HCT116 (cell line): ENCODE measurements at regions not wholly inside any gene's neighbourhood (a gene's known extent, or its start where the extent isn't known, plus 50 kb on each side); places are given as distances from the start of the nearest gene placed in this dataset.

ENCODE experiments used
- ATAC-seq: fragments of 200-7000 bp; cut with Tn5 transposase; 2 replicates; pipeline ENCODE4 v1.9.1; 2020; ENCODE audit warnings: mild to moderate bottlenecking, moderate library complexity
- BruUV-seq: library from RNA; stranded (reverse); fragments of 400-500 nt; replicated peaks from 2 replicates; lab custom pipeline; 2021; lab: Mats Ljungman, UMichigan
- CTCF ChIA-PET: fragments of 300-600 bp; sonication (Branson Sonifier 250); formaldehyde crosslinking; loops from one replicate; lab custom pipeline; 2021; ENCODE audit warnings: antibody characterized with exemption; lab: Charles Lee
- POLR2A ChIA-PET: fragments of 300-600, 350-600 bp; sonication (Branson Sonifier 250); formaldehyde crosslinking; loops from one replicate; lab custom pipeline; 2021; ENCODE audit warnings: antibody characterized with exemption; lab: Charles Lee
- RAD21 ChIA-PET, 2 experiments: fragments of 300-600 bp; sonication (Branson Sonifier 250); formaldehyde crosslinking; loops; one replicate each; lab custom pipeline; 2023; ENCODE audit warnings: low total read pairs in 2 of 2; ENCODE audit not compliant: uncharacterized antibody in 2 of 2, unreplicated experiment in 2 of 2, low non-redundant PET in 1 of 2; lab: Charles Lee
- DNase-seq: peaks from one replicate; pipeline ENCODE4 v3.0.0-alpha.2; 2010; ENCODE audit warnings: low read depth, low spot score
- H2AFZ ChIP-seq: fragments of 200-600 bp; shearing (Covaris generic), sonication (generic); 2 replicates; pipeline ENCODE4 v1.6.1; 2017; ENCODE audit warnings: low read depth, mixed run types, mixed read lengths, antibody characterized with exemption, low read length; ENCODE audit not compliant: poor library complexity, severe bottlenecking
- H3K27ac ChIP-seq: 2 replicates; pipeline ENCODE4 v1.5.1; 2012; ENCODE audit warnings: low read depth, low read length
- H3K27me3 ChIP-seq: fragments of 200-600 bp; sonication (generic); 2 replicates; pipeline ENCODE4 v1.6.1; 2016; ENCODE audit warnings: mixed run types, low read length, mixed read lengths; ENCODE audit not compliant: insufficient read depth
- H3K36me3 ChIP-seq, 2 experiments: fragments of 200-500 bp in 1 of 2; fragments of 200-600 bp in 1 of 2; sonication (Bioruptor generic) in 1 of 2; sonication (generic) in 1 of 2; 2 replicates each; pipeline versions ENCODE4 v1.5.1 to v1.6.1; 2014 to 2016; ENCODE audit warnings: low read length in 2 of 2, inconsistent platforms in 1 of 2, mixed read lengths in 1 of 2, mixed run types in 1 of 2; ENCODE audit not compliant: insufficient read depth in 2 of 2, control insufficient read depth in 1 of 2
- H3K4me1 ChIP-seq, 2 experiments: fragments of 200-600 bp in 1 of 2; sonication (generic) in 1 of 2; 2 replicates each; pipeline versions ENCODE4 v1.5.1 to v1.6.1; 2012 to 2017; ENCODE audit warnings: low read length in 2 of 2, inconsistent platforms in 1 of 2, mild to moderate bottlenecking in 1 of 2, mixed read lengths in 1 of 2, mixed run types in 1 of 2, moderate library complexity in 1 of 2; ENCODE audit not compliant: insufficient read depth in 2 of 2, control insufficient read depth in 1 of 2
- H3K4me2 ChIP-seq: fragments of 200-600 bp; sonication (generic); 2 replicates; pipeline ENCODE4 v1.6.1; 2017; ENCODE audit warnings: mixed run types, low read length, mixed read lengths
- H3K4me3 ChIP-seq, 2 experiments: fragments of 200-600 bp in 1 of 2; sonication (generic) in 1 of 2; replicated peaks in 1 of 2; 2 replicates each; pipeline ENCODE4 v1.5.1; 2011 to 2016; ENCODE audit warnings: low read length in 2 of 2, control low read depth in 1 of 2, low read depth in 1 of 2, mild to moderate bottlenecking in 1 of 2, mixed read lengths in 1 of 2, mixed run types in 1 of 2
- H3K79me2 ChIP-seq: fragments of 200-600 bp; sonication (generic); 2 replicates; pipeline ENCODE4 v1.6.1; 2017; ENCODE audit warnings: mild to moderate bottlenecking, mixed run types, low read length, moderate library complexity, mixed read lengths; ENCODE audit not compliant: insufficient read depth
- H3K9ac ChIP-seq: fragments of 200-600 bp; sonication (generic); 2 replicates; pipeline ENCODE4 v1.6.1; 2016; ENCODE audit warnings: low read length, mixed read lengths
- H3K9me2 ChIP-seq: fragments of 200-600 bp; sonication (generic), shearing (Covaris generic); 2 replicates; pipeline ENCODE4 v1.6.1; 2017; ENCODE audit warnings: mixed run types, mild to moderate bottlenecking, moderate library complexity; ENCODE audit not compliant: insufficient read depth
- H3K9me3 ChIP-seq, 2 experiments: fragments of 200-500 bp in 1 of 2; fragments of 200-600 bp in 1 of 2; sonication (Bioruptor generic) in 1 of 2; sonication (generic) in 1 of 2; 2 replicates each; pipeline ENCODE4 v1.6.1; 2014 to 2017; ENCODE audit warnings: low read length in 2 of 2, mixed read lengths in 2 of 2, inconsistent platforms in 1 of 2, low read depth in 1 of 2, mild to moderate bottlenecking in 1 of 2, mixed run types in 1 of 2, moderate library complexity in 1 of 2; ENCODE audit not compliant: control insufficient read depth in 1 of 2, insufficient read depth in 1 of 2
- H4K20me1 ChIP-seq: fragments of 200-600 bp; sonication (generic), shearing (Covaris generic); 2 replicates; pipeline ENCODE4 v1.6.1; 2017; ENCODE audit warnings: mixed run types, mild to moderate bottlenecking, moderate library complexity; ENCODE audit not compliant: insufficient read depth
- CTCF ChIP-seq, 3 experiments: fragments of 200-600 bp in 1 of 3; sonication (generic) in 1 of 3; IDR thresholded peaks in 2 of 3; conservative IDR thresholded peaks in 1 of 3; 2 replicates each; pipeline ENCODE4 v1.5.1; 2012 to 2017; ENCODE audit warnings: low read depth in 2 of 3, low read length in 2 of 3, antibody characterized with exemption in 1 of 3, borderline replicate concordance in 1 of 3, control low read depth in 1 of 3, mild to moderate bottlenecking in 1 of 3, mixed read lengths in 1 of 3, mixed run types in 1 of 3, moderate library complexity in 1 of 3; ENCODE audit not compliant: insufficient read depth in 1 of 3
- EZH2phosphoT487 ChIP-seq: fragments of 200-600 bp; IDR thresholded peaks from 2 replicates; pipeline ENCODE4 v1.6.1; 2018; ENCODE audit warnings: antibody characterized with exemption, borderline replicate concordance
- FOSL1 ChIP-seq: IDR thresholded peaks from 2 replicates; pipeline ENCODE4 v1.6.1; 2012; ENCODE audit warnings: low read depth
- POLR2A ChIP-seq: IDR thresholded peaks from 2 replicates; pipeline ENCODE4 v1.7.0; 2011; ENCODE audit warnings: borderline replicate concordance; ENCODE audit not compliant: insufficient read depth, insufficient read length; ENCODE audit errors: extremely low read depth
- POLR2AphosphoS5 ChIP-seq: IDR thresholded peaks from 2 replicates; pipeline ENCODE4 v1.6.1; 2011; ENCODE audit warnings: mild to moderate bottlenecking, low read depth, low read length, moderate library complexity
- SIN3A ChIP-seq: IDR thresholded peaks from 2 replicates; pipeline ENCODE4 v1.6.1; 2012; ENCODE audit warnings: low read depth
- SP1 ChIP-seq: IDR thresholded peaks from 2 replicates; pipeline ENCODE4 v1.6.1; 2012; ENCODE audit warnings: low read depth
- SRF ChIP-seq: IDR thresholded peaks from 2 replicates; pipeline ENCODE4 v1.6.1; 2012; ENCODE audit warnings: low read depth
- TCF7L2 ChIP-seq: IDR thresholded peaks from 2 replicates; pipeline ENCODE4 v1.7.0; 2011; ENCODE audit warnings: borderline replicate concordance, inconsistent platforms; ENCODE audit not compliant: insufficient read depth, insufficient read length; ENCODE audit errors: extremely low read depth
- ZFX ChIP-seq: fragments of 450-650 bp; IDR thresholded peaks from 2 replicates; pipeline ENCODE4 v1.6.1; 2017
- ZNF274 ChIP-seq: fragments of 200-500 bp; sonication (Bioruptor generic); IDR thresholded peaks from 2 replicates; pipeline ENCODE4 v1.6.1; 2014; ENCODE audit warnings: mild to moderate bottlenecking, low read depth, low read length, inconsistent platforms
- intact Hi-C: fragments of 100-400 bp; cut with micrococcal nuclease; formaldehyde crosslinking; loops from 2 replicates; pipeline ENCODE4 v1.10.0; 2022

- intact Hi-C loops = no loop called here
- Histone ChIP-seq H3K9ac (no peak overlapping the region), H2AFZ (no peak overlapping the region), H3K36me3 (no peaks in the 10 kb centered on the region), H3K9me2 (no peaks in the 10 kb centered on the region), H4K20me1 (no peaks in the 10 kb centered on the region), H3K27me3 (no peaks in the 10 kb centered on the region), H3K79me2 (no peaks in the 10 kb centered on the region), H3K4me1 (peaks cover 9 to 16% of the 10 kb centered on the region in 2 experiments), H3K9me3 (no peaks in the 10 kb centered on the region)
- RAD21 ChIA-PET = no interaction called here
- ATAC-seq = no peak
- no peak for DNase-seq
- no TSS peak for BruUV-seq
- CTCF ChIA-PET = no interaction called here
- POLR2A ChIA-PET = no interaction called here
- no peak for TF ChIP-seq EZH2phosphoT487
- no peak for TF ChIP-seq TCF7L2
- TF ChIP-seq POLR2AphosphoS5 = no peak
- TF ChIP-seq ZNF274 = no peak
- TF ChIP-seq CTCF (IDR thresholded peaks at IDR 0.05 in 2 of 3, conservative IDR thresholded peaks at IDR 0.05 in 1 of 3; ENCODE audit: borderline replicate concordance in 1 of 3, insufficient read depth in 1 of 3, low read depth in 2 of 3, low read length in 2 of 3) = no peak
- no peak for TF ChIP-seq SP1
- TF ChIP-seq SRF = no peak
- no peak for TF ChIP-seq FOSL1
- TF ChIP-seq SIN3A = no peak
- TF ChIP-seq POLR2A = no peak
- TF ChIP-seq ZFX = no peak
- TF ChIP-seq, all 23 proteins: peak for 0
- Histone ChIP-seq H3K4me2 (no peak overlapping the region), H3K27ac (no peak overlapping the region), H3K4me3 (no peak overlapping the region)
Measured at GRCh38 chr17:77847221-77848085, 111.0 kb upstream of the TNRC6C start.
